GM18511 (cell line): ENCODE measurements at regions not wholly inside any gene's neighbourhood (a gene's known extent, or its start where the extent isn't known, plus 50 kb on each side); places are given as distances from the start of the nearest gene placed in this dataset.
A peak's percentile ranks its signal among the peaks of the same experiment; 100 is the strongest.
"Not testable (repeated sequence)": the region's sequence is repeated elsewhere in the genome, so short reads cannot be mapped to it uniquely, and the experiment has no call there.

Source experiments
- ATAC-seq: cut with Tn5 transposase; IDR thresholded peaks from one replicate; pipeline ENCODE4 v1.9.1; 2021; ENCODE audit warnings: mild to moderate bottlenecking, moderate library complexity; ENCODE audit not compliant: unreplicated experiment

- no peak for ATAC-seq
Measured at GRCh38 chr10:124155781-124156435, 62.5 kb upstream of the CHST15 start.

DNA sequence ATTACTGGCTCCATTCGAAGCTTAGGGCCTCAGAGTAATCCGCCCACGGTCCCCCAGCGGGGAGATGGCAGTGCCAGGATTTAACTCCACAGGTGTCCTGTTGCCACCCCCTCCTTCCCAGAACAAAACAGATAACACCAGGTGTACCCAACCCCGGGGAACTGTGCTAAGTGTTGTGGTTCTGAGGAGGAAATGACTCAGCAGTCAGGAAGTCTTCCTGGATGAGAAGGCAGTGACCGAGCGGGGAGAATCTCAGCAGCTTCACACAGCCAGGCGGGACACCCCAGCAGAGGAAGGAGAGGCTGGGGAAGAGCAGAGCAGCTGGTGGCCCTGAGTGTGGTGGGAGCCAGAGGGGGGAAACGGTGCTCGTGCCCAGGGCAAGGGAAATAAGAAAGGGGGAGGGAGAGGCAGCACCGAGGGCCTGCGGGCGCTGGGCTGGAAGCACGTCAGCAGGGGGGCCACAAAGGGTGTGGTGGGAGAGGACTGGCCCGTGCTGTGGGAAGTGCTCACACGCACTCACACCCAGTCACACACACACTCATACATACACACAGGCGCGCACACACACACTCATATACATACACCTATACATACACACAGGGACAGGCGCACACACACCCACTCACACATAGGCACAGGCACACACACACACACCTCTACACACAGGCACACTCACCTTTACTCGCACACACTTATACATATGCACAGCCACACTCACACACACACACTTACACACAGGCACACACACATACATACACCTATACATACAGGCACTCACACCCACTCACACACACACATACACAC, 59.8 kb upstream of the CHST15 start:
- peak; percentile 81 for ATAC-seq

- ATAC-seq = no peak
Measured at GRCh38 chr10:124152139-124153022, 59.0 kb upstream of the CHST15 start.

GRCh38 chr10:124151466-124152095, 58.2 kb upstream of the CHST15 start:
- ATAC-seq = no peak

DNA sequence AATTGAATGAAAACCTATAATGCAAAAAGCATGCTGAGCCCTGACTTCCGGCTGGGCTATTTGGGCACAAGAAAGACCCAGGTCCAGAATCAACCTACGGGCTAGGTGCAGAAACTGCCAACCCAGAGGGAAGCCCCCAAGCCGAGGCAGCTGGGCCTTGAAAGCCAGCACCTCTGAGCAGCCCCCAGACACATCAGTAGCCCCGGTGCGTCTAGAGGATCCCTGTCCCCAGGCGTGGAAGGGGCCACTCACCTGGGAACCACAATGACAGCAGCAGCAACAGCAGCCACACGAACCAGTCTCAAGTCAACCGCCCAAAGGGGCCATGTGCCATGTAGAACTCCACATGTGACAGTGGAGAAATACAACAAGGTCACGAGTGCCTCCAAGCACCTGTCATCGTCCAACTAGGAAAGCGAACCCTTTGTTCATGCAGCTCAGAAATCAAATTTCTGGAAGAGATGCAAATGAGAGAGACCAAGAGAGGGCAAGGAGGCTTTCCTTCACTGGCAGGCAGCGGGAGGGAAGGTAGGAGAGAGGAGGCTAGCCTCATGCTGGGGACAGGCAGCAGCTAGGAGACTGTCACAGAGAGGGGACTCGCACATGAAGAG, 57.5 kb upstream of the CHST15 start:
- ATAC-seq = no peak

DNA sequence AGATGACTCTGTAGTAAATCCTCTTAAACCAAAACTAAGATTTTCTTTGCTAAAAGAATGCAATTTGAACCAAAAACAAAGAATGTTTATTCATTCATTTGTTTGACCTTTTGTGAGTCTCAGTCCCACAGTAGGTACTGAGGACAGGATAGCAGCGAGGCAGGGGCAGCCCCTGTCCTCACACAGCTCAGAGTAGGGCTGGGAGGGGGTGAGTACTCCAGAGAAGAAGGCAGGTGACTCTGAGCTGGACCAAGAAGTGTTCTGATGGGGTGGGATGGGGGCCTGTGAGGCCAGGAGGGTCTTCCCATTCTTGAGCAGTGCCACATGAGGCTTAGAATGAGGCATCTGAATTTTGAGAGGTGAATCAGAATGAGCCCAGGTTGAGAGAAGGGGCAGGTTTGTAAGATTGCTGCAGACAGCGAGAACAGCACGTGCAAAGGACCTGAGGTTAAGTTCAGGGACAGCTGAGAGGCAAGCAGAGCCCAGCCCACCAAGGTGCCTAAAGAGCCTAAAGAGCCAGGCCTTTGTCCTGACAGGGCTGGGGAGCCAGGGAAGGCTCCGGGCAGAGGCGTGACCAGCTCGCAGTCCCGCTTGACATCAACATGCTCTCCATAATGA, 56.9 kb upstream of the CHST15 start:
- ATAC-seq = no peak

DNA sequence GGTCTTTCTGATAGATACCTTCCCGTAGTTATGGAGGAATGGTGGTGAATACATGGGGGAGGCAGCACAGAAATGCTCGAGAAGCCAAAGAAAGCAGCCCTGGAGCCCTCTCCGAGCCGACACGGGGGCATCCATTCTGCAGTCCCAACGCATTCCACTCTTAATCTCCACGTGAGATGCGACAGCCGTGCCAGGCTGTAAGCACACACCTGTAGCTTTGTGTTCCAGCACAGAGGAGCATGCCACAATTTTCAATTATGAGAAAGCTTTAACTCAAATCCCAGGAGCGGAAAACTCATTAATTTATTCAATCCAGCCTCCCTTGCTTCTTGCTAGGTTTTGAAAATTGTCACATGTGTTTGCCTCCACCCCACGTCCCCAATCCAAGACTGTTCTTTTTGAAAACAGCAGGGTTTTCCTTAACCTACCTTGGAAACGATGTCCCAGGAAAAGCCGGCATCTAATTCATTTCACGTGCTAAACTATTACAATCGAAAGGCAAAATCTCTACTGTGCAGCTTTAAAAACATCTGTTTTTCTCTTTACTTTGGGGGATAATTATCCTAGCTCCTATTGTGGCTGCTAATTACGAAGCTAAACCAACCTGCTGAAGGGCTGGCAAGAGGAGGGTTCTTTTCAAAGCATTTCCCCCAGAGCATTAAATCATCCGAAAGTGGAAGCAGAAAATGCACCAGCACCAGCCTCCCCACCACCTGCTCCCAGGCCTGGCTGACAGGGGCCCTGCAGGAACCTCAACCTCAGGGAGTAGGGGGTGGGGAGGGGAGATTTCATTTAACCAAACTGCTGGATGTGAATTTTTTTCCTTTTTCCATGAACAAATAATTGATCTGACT, 56.0 kb upstream of the CHST15 start:
- no peak for ATAC-seq

DNA sequence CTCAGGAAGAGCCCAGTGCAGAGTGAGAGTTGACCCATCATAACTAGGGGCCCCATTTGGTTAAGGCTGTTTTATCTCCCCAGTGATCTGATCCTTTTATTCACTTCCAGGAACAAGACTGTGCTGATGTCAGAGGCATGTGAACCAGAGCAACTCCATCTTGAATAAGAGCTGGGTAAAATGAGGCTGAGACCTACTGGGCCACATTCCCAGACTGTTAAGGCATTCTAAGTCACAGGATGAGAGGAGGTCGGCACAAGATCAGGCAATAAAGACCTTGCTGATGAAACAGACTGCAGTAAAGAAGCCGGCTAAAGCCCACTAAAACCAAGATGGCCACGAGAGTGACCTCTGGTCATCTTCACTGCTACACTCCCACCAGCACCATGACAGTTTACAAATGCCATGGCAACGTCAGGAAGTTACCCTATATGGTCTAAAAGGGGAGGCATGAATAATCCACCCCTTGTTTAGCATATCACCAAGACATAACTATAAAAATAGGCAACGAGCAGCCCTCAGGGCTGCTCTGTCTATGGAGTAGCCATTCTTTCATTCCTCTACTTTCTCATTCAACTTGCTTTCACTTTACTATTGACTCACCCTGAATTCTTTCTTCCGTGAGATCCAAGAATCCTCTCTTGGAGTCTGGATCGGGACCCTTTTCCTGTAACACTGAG, 55.3 kb upstream of the CHST15 start:
- ATAC-seq = not testable (repeated sequence)

- ATAC-seq = no peak
Measured at GRCh38 chr10:124146483-124146882, 53.1 kb upstream of the CHST15 start.

DNA sequence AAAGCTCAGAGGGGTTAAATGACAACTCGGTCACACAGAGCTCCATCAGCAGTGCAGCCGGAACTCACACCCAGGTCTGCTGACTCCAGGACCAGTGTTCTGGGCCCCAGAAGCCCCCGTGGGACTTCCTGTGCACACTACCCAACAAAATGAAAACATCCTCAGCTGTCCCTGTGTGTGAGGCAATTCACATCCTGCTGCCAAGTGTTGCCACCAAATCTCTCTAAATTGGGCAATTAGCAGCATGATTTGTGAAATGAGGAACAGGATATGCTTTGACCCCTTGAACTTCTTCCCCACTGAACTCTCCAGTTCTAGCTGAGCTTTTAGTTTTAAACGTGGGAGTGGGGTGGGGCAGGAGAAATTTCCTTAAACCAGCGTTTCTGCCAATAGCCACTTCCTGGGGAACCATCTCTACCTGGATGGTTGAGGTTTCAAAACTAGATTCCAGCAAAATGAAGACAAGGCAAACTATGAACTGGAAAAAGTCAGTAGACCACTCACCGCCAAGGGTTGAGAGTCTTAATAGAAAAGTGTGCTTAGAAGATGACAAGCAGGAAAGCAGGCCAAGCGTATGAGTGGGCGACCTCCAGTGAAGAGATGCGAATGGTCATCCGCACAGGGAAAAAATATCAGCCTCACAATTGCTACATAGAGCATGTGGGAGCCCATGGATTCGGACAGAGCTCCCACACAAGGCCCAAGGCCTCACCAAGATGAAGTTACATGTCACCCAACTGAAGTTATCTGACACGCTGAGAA, 51.9 kb upstream of the CHST15 start:
- no peak for ATAC-seq

GRCh38 chr10:124144536-124144935, 51.1 kb upstream of the CHST15 start:
- no peak for ATAC-seq

DNA sequence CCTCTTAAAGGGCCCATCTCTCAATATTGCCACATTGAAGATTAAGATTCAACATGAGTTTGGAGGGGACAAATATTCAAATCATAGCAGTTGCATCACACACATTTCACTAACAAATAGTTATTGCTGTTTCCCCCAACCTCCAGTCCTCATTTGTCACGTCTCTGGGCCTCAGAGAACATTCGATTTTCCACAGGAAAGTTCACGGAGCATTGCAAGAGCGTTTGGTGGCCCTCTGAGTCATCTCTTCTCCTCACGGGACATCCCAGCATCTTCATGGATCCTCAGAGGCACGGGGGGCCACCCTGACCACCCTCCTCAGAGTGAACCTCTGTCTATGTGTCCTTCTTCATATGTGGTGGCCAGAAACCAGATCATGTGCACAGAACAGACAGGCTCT, 50.3 kb upstream of the CHST15 start:
- no peak for ATAC-seq
